Fibroblast of pulmonary artery (primary cell): ENCODE measurements at regions not wholly inside any gene's neighbourhood (a gene's known extent, or its start where the extent isn't known, plus 50 kb on each side); places are given as distances from the start of the nearest gene placed in this dataset.

Source experiments
- DNase-seq: peaks from one replicate; pipeline ENCODE4 v3.0.0-alpha.2; 2010; ENCODE audit warnings: low read depth
- H3K4me3 ChIP-seq: replicated peaks from 2 replicates; pipeline ENCODE4 v1.5.1; 2011; ENCODE audit warnings: low read depth, mild to moderate bottlenecking, control low read depth, low read length, moderate library complexity
- TF ChIP-seq, protein P1 (sequence below): IDR thresholded peaks from 2 replicates; pipeline ENCODE4 v1.5.1; 2011; ENCODE audit warnings: mild to moderate bottlenecking, control low read depth, low read length, inconsistent platforms; ENCODE audit errors: missing control alignments

DNA sequence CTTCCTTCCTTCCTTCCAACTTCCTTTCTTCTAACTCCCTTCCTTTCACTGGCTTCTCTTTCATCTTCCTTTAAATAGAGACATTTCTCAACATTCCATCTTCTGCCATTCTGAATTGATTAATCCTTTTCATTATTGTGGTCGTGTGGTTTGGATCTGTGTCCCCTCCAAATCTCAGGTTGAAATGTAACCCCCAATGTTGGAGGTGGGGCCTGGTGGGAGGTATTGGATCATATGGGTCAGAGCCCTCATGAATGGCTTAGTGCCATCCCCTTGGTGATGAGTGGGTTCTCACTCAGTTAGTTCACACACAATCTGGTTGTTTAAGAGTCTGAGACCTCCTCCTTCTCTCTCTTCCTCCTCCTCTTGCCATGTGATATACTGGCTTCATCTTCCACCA, 130.9 kb upstream of the SV2C start:
- DNase-seq: no peak
- H3K4me3 ChIP-seq: no peak overlapping the region
- TF ChIP-seq, protein P1, sequence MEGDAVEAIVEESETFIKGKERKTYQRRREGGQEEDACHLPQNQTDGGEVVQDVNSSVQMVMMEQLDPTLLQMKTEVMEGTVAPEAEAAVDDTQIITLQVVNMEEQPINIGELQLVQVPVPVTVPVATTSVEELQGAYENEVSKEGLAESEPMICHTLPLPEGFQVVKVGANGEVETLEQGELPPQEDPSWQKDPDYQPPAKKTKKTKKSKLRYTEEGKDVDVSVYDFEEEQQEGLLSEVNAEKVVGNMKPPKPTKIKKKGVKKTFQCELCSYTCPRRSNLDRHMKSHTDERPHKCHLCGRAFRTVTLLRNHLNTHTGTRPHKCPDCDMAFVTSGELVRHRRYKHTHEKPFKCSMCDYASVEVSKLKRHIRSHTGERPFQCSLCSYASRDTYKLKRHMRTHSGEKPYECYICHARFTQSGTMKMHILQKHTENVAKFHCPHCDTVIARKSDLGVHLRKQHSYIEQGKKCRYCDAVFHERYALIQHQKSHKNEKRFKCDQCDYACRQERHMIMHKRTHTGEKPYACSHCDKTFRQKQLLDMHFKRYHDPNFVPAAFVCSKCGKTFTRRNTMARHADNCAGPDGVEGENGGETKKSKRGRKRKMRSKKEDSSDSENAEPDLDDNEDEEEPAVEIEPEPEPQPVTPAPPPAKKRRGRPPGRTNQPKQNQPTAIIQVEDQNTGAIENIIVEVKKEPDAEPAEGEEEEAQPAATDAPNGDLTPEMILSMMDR: no peak

DNA sequence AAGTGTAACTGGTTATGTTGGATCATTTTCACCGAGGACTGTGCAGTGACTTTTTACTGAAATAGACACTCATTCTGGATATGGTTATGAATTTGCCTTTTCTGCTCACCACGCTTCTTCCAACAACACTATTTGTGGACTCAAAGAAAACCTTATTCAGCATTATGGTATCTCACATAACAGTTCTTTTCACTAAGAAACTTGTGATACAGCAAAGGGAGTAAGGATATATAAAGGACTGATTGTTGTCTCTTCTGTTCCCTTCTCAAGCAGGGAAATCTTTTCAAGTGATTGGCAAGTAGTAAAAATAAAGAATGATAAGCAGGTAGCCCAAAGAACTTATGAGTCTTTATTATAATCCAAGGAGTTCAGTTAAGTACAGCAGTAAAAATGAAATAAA, 131.5 kb upstream of the SV2C start:
- no peak overlapping the region for H3K4me3 ChIP-seq
- TF ChIP-seq, protein P1: no peak
- DNase-seq: no peak

DNA sequence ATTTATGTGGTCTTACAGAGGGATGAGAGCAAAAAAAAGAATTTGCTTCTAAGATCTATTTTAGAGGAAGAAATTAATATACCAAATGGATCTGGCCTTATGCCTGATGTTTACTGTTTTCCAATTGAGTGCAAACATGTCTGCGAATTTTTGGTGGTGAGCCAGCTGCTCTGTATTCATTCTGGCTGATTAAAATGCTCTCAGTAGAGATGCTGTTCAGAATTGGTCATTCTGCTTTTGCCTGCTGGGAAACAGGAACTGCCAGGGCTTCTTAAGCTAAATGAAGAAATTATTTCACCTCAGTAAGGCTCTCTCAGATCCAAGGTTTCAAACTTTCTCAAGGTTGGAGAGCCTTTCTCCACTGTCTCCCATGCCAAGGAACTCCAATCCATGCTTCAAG, 132.0 kb upstream of the SV2C start:
- TF ChIP-seq, protein P1: no peak
- H3K4me3 ChIP-seq: no peak overlapping the region

DNA sequence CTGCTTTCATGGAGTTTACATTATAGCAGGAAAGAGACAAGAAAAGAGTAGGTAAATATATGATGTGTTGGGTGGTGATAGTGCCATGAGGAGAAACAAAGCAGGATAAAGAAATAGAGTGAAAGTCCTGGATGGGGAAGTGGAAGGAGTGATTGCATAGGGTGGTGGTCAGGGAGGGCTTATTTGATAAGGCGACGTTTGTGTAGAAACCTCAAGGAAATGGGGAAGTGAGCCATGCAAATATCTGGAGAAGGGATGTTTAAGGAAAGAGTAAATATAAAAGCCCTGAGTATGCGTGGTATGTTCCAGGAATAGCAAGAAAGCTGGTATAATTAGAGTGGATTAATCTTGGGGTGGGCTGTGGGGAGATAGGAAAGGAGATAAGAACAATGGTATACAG, 134.7 kb upstream of the SV2C start:
- H3K4me3 ChIP-seq: no peak overlapping the region
- no peak for DNase-seq
- TF ChIP-seq, protein P1: no peak

More for the DNA sequence above, 132.0 kb upstream of the SV2C start:
- no peak for DNase-seq

DNA sequence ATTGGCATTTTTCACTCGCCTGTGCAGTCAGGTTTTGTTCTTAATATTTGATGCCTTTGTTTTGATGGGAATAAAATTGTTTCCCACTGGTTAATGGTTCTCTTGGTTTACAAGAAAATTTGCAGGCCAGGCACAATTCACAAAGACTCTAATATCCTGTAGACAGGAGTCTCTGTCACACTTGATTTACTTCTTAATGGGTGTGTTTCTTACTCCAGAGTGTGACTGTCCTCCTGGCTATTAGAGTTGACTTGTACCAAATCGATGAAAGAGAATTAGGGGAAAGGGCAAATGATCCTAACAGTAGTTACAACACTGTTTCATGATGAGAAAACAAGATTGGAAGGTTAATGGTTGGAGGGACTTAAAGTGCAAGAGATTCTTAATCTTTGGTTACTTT, 142.8 kb upstream of the SV2C start:
- DNase-seq: no peak
- TF ChIP-seq, protein P1: no peak
- no peak overlapping the region for H3K4me3 ChIP-seq

DNA sequence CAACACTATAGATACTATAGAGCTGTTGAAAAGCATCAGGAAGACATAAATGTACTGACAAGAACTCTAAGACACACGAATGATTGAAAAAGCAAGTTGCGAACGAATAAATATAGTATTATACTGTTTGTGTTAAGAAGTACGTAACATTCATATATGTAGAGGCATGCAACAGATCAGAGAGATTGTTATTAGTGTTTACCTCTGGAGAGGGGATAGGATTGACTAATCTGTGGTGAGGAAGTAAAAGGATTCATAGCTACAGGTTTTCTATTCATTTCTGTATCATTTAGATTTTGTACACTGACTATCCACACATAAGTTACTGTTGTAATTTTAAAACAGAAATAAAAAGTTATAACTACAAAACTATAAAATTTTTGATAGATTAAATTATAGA, 147.6 kb upstream of the SV2C start:
- DNase-seq: no peak
- TF ChIP-seq, protein P1: no peak
- no peak overlapping the region for H3K4me3 ChIP-seq

DNA sequence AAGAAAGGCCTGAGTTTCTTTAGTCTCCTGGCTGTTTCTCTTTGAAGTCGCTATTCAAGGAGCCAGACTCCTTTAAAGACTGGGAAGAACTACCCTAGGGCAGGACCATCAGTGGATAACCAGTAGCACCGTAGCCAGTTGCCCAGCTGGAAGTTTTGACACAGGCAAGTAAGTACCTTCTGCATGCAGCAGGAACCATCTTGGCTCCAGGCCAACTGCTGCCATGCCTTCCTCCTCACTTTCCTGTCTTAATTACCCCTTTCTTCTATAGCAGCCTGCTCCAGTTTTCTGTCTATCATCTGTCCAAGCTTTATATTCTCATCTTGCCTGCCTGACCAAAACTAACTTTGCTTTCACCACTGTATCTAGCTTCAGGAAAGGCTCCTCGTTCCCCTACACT, 149.7 kb upstream of the SV2C start:
- TF ChIP-seq, protein P1: no peak
- no peak for DNase-seq
- H3K4me3 ChIP-seq: no peak overlapping the region
